ENCODE measurements at regions not wholly inside any gene's neighbourhood (a gene's known extent, or its start where the extent isn't known, plus 50 kb on each side); places are given as distances from the start of the nearest gene placed in this dataset.
"Not testable (repeated sequence)": the region's sequence is repeated elsewhere in the genome, so short reads cannot be mapped to it uniquely, and the experiment has no call there.

DNA sequence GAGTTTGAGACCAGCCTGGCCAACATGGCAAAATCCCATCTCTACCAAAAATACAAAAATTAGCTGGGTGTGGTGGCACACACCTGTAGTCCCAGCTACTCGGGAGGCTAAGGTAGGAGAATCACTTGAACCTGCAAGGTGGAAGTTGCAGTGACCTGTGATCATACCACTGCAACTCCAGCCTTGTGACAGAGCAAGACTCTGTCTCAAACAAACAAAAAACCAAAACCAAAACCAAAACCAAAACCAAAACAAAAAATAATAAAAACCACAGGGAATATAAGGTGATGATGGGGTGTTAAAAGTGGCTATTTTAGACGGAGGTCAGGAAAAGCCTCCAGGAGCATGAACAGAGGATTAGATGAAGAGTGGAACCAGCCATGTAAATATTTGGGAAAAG, 96.3 kb upstream of the ARRDC3 start:
- TF ChIP-seq POLR2A (IDR thresholded peaks at IDR 0.05), result not testable (repeated sequence)
- TF ChIP-seq, protein P1, sequence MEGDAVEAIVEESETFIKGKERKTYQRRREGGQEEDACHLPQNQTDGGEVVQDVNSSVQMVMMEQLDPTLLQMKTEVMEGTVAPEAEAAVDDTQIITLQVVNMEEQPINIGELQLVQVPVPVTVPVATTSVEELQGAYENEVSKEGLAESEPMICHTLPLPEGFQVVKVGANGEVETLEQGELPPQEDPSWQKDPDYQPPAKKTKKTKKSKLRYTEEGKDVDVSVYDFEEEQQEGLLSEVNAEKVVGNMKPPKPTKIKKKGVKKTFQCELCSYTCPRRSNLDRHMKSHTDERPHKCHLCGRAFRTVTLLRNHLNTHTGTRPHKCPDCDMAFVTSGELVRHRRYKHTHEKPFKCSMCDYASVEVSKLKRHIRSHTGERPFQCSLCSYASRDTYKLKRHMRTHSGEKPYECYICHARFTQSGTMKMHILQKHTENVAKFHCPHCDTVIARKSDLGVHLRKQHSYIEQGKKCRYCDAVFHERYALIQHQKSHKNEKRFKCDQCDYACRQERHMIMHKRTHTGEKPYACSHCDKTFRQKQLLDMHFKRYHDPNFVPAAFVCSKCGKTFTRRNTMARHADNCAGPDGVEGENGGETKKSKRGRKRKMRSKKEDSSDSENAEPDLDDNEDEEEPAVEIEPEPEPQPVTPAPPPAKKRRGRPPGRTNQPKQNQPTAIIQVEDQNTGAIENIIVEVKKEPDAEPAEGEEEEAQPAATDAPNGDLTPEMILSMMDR (IDR thresholded peaks at IDR 0.05), result not testable (repeated sequence)
